ENCODE measurements at regions not wholly inside any gene's neighbourhood (a gene's known extent, or its start where the extent isn't known, plus 50 kb on each side); places are given as distances from the start of the nearest gene placed in this dataset.

- H3K27ac ChIP-seq (ENCODE audit: insufficient read depth, low read length, poor library complexity, severe bottlenecking), result no peak overlapping the region
- no peaks in the 10 kb centered on the region for H3K27me3 ChIP-seq (replicated peaks; ENCODE audit: control insufficient read depth, insufficient read depth, low read length, poor library complexity, severe bottlenecking)
- no peak for DNase-seq
- H3K4me1 ChIP-seq (ENCODE audit: control insufficient read depth, insufficient read depth, low read length, poor library complexity, severe bottlenecking), result no peaks in the 10 kb centered on the region
- no peaks in the 10 kb centered on the region for H3K36me3 ChIP-seq (ENCODE audit: control insufficient read depth, insufficient read depth, low read length)
- no peak overlapping the region for H3K4me3 ChIP-seq (ENCODE audit: insufficient read depth, low read depth, low read length, poor library complexity, severe bottlenecking)
- H3K9me3 ChIP-seq (ENCODE audit: control insufficient read depth, low read length), result no peaks in the 10 kb centered on the region
Observed at GRCh38 chr18:2188258-2188657, 383.0 kb downstream of the METTL4 start.

GRCh38 chr18:2191180-2191790 is 380.0 kb downstream of the METTL4 start:
- H3K4me3 ChIP-seq (ENCODE audit: insufficient read depth, low read depth, low read length, poor library complexity, severe bottlenecking), result no peak overlapping the region
- DNase-seq, result no peak
- no peaks in the 10 kb centered on the region for H3K27me3 ChIP-seq (replicated peaks; ENCODE audit: control insufficient read depth, insufficient read depth, low read length, poor library complexity, severe bottlenecking)
- H3K27ac ChIP-seq (ENCODE audit: insufficient read depth, low read length, poor library complexity, severe bottlenecking), result no peak overlapping the region
- no peaks in the 10 kb centered on the region for H3K36me3 ChIP-seq (ENCODE audit: control insufficient read depth, insufficient read depth, low read length)
- no peaks in the 10 kb centered on the region for H3K9me3 ChIP-seq (ENCODE audit: control insufficient read depth, low read length)
- H3K4me1 ChIP-seq (ENCODE audit: control insufficient read depth, insufficient read depth, low read length, poor library complexity, severe bottlenecking), result no peaks in the 10 kb centered on the region

- no peaks in the 10 kb centered on the region for H3K9me3 ChIP-seq (ENCODE audit: control insufficient read depth, low read length)
- H3K27me3 ChIP-seq (replicated peaks; ENCODE audit: control insufficient read depth, insufficient read depth, low read length, poor library complexity, severe bottlenecking), result no peaks in the 10 kb centered on the region
- DNase-seq, result no peak
- H3K27ac ChIP-seq (ENCODE audit: insufficient read depth, low read length, poor library complexity, severe bottlenecking), result no peak overlapping the region
- H3K4me3 ChIP-seq (ENCODE audit: insufficient read depth, low read depth, low read length, poor library complexity, severe bottlenecking), result no peak overlapping the region
- H3K4me1 ChIP-seq (ENCODE audit: control insufficient read depth, insufficient read depth, low read length, poor library complexity, severe bottlenecking), result no peaks in the 10 kb centered on the region
- no peaks in the 10 kb centered on the region for H3K36me3 ChIP-seq (ENCODE audit: control insufficient read depth, insufficient read depth, low read length)
Observed at GRCh38 chr18:2192562-2192961, 378.7 kb downstream of the METTL4 start.

- DNase-seq, result no peak
- no peaks in the 10 kb centered on the region for H3K27me3 ChIP-seq (replicated peaks; ENCODE audit: control insufficient read depth, insufficient read depth, low read length, poor library complexity, severe bottlenecking)
- no peaks in the 10 kb centered on the region for H3K9me3 ChIP-seq (ENCODE audit: control insufficient read depth, low read length)
- no peaks in the 10 kb centered on the region for H3K4me1 ChIP-seq (ENCODE audit: control insufficient read depth, insufficient read depth, low read length, poor library complexity, severe bottlenecking)
- no peak overlapping the region for H3K27ac ChIP-seq (ENCODE audit: insufficient read depth, low read length, poor library complexity, severe bottlenecking)
- H3K4me3 ChIP-seq (ENCODE audit: insufficient read depth, low read depth, low read length, poor library complexity, severe bottlenecking), result no peak overlapping the region
- no peaks in the 10 kb centered on the region for H3K36me3 ChIP-seq (ENCODE audit: control insufficient read depth, insufficient read depth, low read length)
Observed at GRCh38 chr18:2197946-2198345, 373.4 kb downstream of the METTL4 start.

GRCh38 chr18:2199060-2199459 is 372.2 kb downstream of the METTL4 start:
- H3K4me3 ChIP-seq (ENCODE audit: insufficient read depth, low read depth, low read length, poor library complexity, severe bottlenecking), result no peak overlapping the region
- H3K36me3 ChIP-seq (ENCODE audit: control insufficient read depth, insufficient read depth, low read length), result no peaks in the 10 kb centered on the region
- DNase-seq, result no peak
- no peak overlapping the region for H3K27ac ChIP-seq (ENCODE audit: insufficient read depth, low read length, poor library complexity, severe bottlenecking)
- H3K9me3 ChIP-seq (ENCODE audit: control insufficient read depth, low read length), result no peaks in the 10 kb centered on the region
- no peaks in the 10 kb centered on the region for H3K4me1 ChIP-seq (ENCODE audit: control insufficient read depth, insufficient read depth, low read length, poor library complexity, severe bottlenecking)
- H3K27me3 ChIP-seq (replicated peaks; ENCODE audit: control insufficient read depth, insufficient read depth, low read length, poor library complexity, severe bottlenecking), result no peaks in the 10 kb centered on the region

GRCh38 chr18:2201036-2201600 is 370.2 kb downstream of the METTL4 start:
- Histone ChIP-seq H3K36me3 (ENCODE audit: control insufficient read depth, insufficient read depth, low read length) (no peaks in the 10 kb centered on the region), H3K4me3 (ENCODE audit: insufficient read depth, low read depth, low read length, poor library complexity, severe bottlenecking) (no peak overlapping the region), H3K9me3 (ENCODE audit: control insufficient read depth, low read length) (no peaks in the 10 kb centered on the region), H3K27me3 (replicated peaks; ENCODE audit: control insufficient read depth, insufficient read depth, low read length, poor library complexity, severe bottlenecking) (no peaks in the 10 kb centered on the region), H3K4me1 (ENCODE audit: control insufficient read depth, insufficient read depth, low read length, poor library complexity, severe bottlenecking) (no peaks in the 10 kb centered on the region), H3K27ac (ENCODE audit: insufficient read depth, low read length, poor library complexity, severe bottlenecking) (no peak overlapping the region)
- no peak for DNase-seq

GRCh38 chr18:2204736-2205135 is 366.6 kb downstream of the METTL4 start:
- H3K36me3 ChIP-seq (ENCODE audit: control insufficient read depth, insufficient read depth, low read length), result no peaks in the 10 kb centered on the region
- H3K27ac ChIP-seq (ENCODE audit: insufficient read depth, low read length, poor library complexity, severe bottlenecking), result no peak overlapping the region
- DNase-seq, result no peak
- no peaks in the 10 kb centered on the region for H3K27me3 ChIP-seq (replicated peaks; ENCODE audit: control insufficient read depth, insufficient read depth, low read length, poor library complexity, severe bottlenecking)
- H3K9me3 ChIP-seq (ENCODE audit: control insufficient read depth, low read length), result no peaks in the 10 kb centered on the region
- no peak overlapping the region for H3K4me3 ChIP-seq (ENCODE audit: insufficient read depth, low read depth, low read length, poor library complexity, severe bottlenecking)
- H3K4me1 ChIP-seq (ENCODE audit: control insufficient read depth, insufficient read depth, low read length, poor library complexity, severe bottlenecking), result no peaks in the 10 kb centered on the region

GRCh38 chr18:2207294-2207693 is 364.0 kb downstream of the METTL4 start:
- no peak overlapping the region for H3K27ac ChIP-seq (ENCODE audit: insufficient read depth, low read length, poor library complexity, severe bottlenecking)
- DNase-seq, result no peak
- no peaks in the 10 kb centered on the region for H3K27me3 ChIP-seq (replicated peaks; ENCODE audit: control insufficient read depth, insufficient read depth, low read length, poor library complexity, severe bottlenecking)
- no peaks in the 10 kb centered on the region for H3K36me3 ChIP-seq (ENCODE audit: control insufficient read depth, insufficient read depth, low read length)
- no peak overlapping the region for H3K4me3 ChIP-seq (ENCODE audit: insufficient read depth, low read depth, low read length, poor library complexity, severe bottlenecking)
- no peaks in the 10 kb centered on the region for H3K4me1 ChIP-seq (ENCODE audit: control insufficient read depth, insufficient read depth, low read length, poor library complexity, severe bottlenecking)
- no peaks in the 10 kb centered on the region for H3K9me3 ChIP-seq (ENCODE audit: control insufficient read depth, low read length)

GRCh38 chr18:2212598-2213205 is 358.6 kb downstream of the METTL4 start:
- H3K27me3 ChIP-seq (replicated peaks; ENCODE audit: control insufficient read depth, insufficient read depth, low read length, poor library complexity, severe bottlenecking), result no peaks in the 10 kb centered on the region
- H3K9me3 ChIP-seq (ENCODE audit: control insufficient read depth, low read length), result no peaks in the 10 kb centered on the region
- no peak overlapping the region for H3K4me3 ChIP-seq (ENCODE audit: insufficient read depth, low read depth, low read length, poor library complexity, severe bottlenecking)
- H3K4me1 ChIP-seq (ENCODE audit: control insufficient read depth, insufficient read depth, low read length, poor library complexity, severe bottlenecking), result no peaks in the 10 kb centered on the region
- H3K36me3 ChIP-seq (ENCODE audit: control insufficient read depth, insufficient read depth, low read length), result no peaks in the 10 kb centered on the region
- H3K27ac ChIP-seq (ENCODE audit: insufficient read depth, low read length, poor library complexity, severe bottlenecking), result no peak overlapping the region
- DNase-seq, result no peak

- no peaks in the 10 kb centered on the region for H3K27me3 ChIP-seq (replicated peaks; ENCODE audit: control insufficient read depth, insufficient read depth, low read length, poor library complexity, severe bottlenecking)
- H3K9me3 ChIP-seq (ENCODE audit: control insufficient read depth, low read length), result no peaks in the 10 kb centered on the region
- DNase-seq, result no peak
- no peaks in the 10 kb centered on the region for H3K4me1 ChIP-seq (ENCODE audit: control insufficient read depth, insufficient read depth, low read length, poor library complexity, severe bottlenecking)
- H3K27ac ChIP-seq (ENCODE audit: insufficient read depth, low read length, poor library complexity, severe bottlenecking), result no peak overlapping the region
- no peak overlapping the region for H3K4me3 ChIP-seq (ENCODE audit: insufficient read depth, low read depth, low read length, poor library complexity, severe bottlenecking)
- no peaks in the 10 kb centered on the region for H3K36me3 ChIP-seq (ENCODE audit: control insufficient read depth, insufficient read depth, low read length)
Observed at GRCh38 chr18:2213905-2214304, 357.4 kb downstream of the METTL4 start.
